ENCODE measurements at regions not wholly inside any gene's neighbourhood (a gene's known extent, or its start where the extent isn't known, plus 50 kb on each side); places are given as distances from the start of the nearest gene placed in this dataset.
"Not testable (repeated sequence)": the region's sequence is repeated elsewhere in the genome, so short reads cannot be mapped to it uniquely, and the experiment has no call there.

DNA sequence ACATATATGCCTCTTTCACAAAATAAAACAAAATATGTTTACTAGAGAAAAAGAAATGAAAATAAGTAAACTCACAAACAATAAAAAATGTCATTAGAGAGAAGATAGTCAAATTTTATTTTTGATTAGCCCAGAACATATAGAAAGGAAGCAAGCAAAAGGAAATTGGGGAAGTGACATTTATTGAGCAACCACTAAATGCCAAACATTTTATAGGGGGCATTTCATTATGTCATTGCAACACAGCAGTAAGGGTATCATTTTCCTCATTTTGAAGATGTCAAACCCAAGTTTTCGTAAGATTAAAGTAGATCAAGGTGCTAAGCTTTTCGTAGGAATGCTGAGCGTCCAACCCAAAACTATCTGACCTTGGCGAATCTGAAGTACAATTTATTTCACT is 1331.5 kb upstream of the PABPC4L start:
- ChIA-PET POLR2A (no interaction called here), CTCF (no interaction called here)
- intact Hi-C loops (cut with DNase I, micrococcal nuclease) = no loop called here
- Mint-ChIP-seq H3K27me3 (no peaks in the 10 kb centered on the region), H3K4me3 (no peak overlapping the region), H3K4me1 (no peaks in the 10 kb centered on the region), H3K9me3 (ENCODE audit: low read depth) (peaks cover 21% of the 10 kb centered on the region), H3K27ac (no peak overlapping the region), H3K36me3 (ENCODE audit: low read depth) (no peaks in the 10 kb centered on the region)
- ATAC-seq (no peak), DNase-seq (no peak)

DNA sequence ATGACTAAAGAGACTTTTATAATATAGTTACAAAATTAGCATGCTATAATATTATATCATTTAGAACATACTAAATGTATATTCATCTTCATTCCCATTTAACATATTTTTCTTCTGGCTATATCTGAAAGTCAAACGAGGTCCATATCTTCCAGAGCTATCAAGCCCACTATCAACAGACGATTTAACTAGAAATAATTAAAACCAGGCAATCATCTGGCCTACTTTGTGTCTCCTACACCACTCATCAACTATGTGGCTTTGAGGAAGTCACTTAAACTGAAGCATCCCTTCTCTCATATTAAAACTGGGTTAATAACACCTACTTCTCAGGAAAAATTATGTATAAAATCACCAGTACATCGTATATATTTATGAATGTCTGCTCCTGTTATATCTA is 1330.5 kb upstream of the PABPC4L start:
- Mint-ChIP-seq H3K4me3 (no peak overlapping the region), H3K36me3 (ENCODE audit: low read depth) (no peaks in the 10 kb centered on the region), H3K4me1 (no peaks in the 10 kb centered on the region), H3K27me3 (no peaks in the 10 kb centered on the region), H3K9me3 (ENCODE audit: low read depth) (peaks cover 20% of the 10 kb centered on the region), H3K27ac (no peak overlapping the region)
- CTCF ChIA-PET = no interaction called here
- DNase-seq (no peak), ATAC-seq (no peak)
- intact Hi-C loops (cut with DNase I, micrococcal nuclease) = no loop called here
- POLR2A ChIA-PET = no interaction called here

DNA sequence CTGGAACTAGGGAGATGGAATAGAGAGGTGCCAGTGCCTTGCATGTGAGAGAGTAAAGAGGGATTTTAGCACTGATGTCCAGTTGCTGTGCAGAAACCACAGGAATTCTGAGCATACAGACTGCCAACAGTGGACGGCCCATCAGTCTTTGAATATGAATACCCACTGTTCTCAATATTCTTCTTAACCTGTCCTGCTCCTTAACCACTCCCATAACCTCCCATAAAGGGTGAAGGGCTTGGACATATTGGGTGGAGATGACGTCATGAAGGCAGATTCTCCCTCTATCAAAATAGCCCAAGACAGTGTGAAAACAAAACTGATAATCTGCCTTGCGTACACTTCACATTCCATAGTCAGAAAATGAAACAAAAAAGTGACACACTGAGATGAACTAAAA is 1313.7 kb upstream of the PABPC4L start:
- POLR2A ChIA-PET = no interaction called here
- no peak overlapping the region for H3K27ac Mint-ChIP-seq
- no peaks in the 10 kb centered on the region for H3K36me3 Mint-ChIP-seq (ENCODE audit: low read depth)
- intact Hi-C loops (cut with DNase I, micrococcal nuclease) = no loop called here
- H3K27me3 Mint-ChIP-seq = no peaks in the 10 kb centered on the region
- DNase-seq (no peak), ATAC-seq (no peak)
- CTCF ChIA-PET = no interaction called here
- no peaks in the 10 kb centered on the region for H3K4me1 Mint-ChIP-seq
- no peak overlapping the region for H3K4me3 Mint-ChIP-seq
- peaks cover 4% of the 10 kb centered on the region for H3K9me3 Mint-ChIP-seq (ENCODE audit: low read depth)

DNA sequence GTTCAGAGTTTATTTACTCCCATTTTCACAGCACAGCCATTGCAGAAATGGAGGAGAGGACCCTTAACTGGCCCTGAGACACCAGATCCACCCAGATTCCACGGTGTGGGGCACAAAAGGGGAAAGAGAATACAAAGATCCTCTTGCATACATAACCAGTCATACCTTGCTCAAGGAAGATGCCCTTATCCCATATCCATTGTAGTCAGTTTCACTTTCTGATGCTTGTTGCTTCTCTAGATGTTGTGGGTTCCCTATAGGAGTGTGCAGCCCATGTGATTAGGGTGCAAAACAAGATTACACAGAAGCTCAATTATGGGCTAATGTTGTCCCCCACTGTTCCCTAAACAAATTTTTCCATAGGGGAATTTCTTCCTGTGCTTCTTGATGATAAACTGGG is 1309.0 kb upstream of the PABPC4L start:
- ChIA-PET POLR2A (no interaction called here), CTCF (interaction anchor here (1.4 kb wide), 1 partner anchor 10 kb away, joined by 3 read pairs; no protein-coding TSS in a partner anchor)
- DNase-seq = no peak
- H3K27ac Mint-ChIP-seq = no peak overlapping the region
- H3K27me3 Mint-ChIP-seq = no peaks in the 10 kb centered on the region
- peaks cover 3% of the 10 kb centered on the region for H3K9me3 Mint-ChIP-seq (ENCODE audit: low read depth)
- ATAC-seq = no peak
- H3K36me3 Mint-ChIP-seq (ENCODE audit: low read depth) = no peaks in the 10 kb centered on the region
- no peaks in the 10 kb centered on the region for H3K4me1 Mint-ChIP-seq
- intact Hi-C loops (cut with DNase I, micrococcal nuclease) = no loop called here
- no peak overlapping the region for H3K4me3 Mint-ChIP-seq

DNA sequence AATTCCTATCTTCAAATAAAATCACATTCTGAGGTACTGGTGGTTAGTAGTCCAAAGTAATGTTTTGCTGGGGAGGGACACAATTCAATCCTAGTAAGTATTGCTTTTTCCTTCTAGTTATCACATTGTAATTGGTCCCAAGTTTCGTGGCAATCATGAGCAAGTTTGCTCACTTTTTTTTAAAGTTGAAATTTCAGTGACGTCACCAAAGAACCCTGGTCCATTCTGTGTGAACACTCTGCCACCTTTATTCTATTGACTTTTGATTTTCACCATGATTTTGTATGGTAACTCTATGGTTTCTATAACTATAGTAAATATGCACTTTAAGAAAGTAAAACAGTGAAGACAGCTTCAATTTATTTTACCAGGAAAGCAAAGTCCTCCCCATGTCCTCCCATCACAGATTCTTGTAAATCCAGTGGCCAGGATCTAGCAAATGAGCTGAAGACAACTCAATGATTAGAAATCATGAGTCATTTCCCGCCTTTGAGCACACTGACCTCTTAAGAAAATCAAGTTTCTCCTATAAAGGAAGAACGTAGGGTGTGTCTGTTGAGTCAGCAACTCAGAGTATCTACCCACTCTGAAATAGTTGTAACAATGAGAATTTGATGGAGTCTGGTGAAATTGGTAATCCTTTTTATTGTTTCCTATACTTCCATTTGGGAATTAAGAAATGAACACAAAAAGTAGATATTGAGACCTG is 1306.6 kb upstream of the PABPC4L start:
- ChIA-PET POLR2A (no interaction called here), CTCF (no interaction called here)
- Mint-ChIP-seq H3K27me3 (no peaks in the 10 kb centered on the region), H3K9me3 (ENCODE audit: low read depth) (peaks cover 7% of the 10 kb centered on the region), H3K4me1 (no peaks in the 10 kb centered on the region), H3K27ac (no peak overlapping the region), H3K4me3 (no peak overlapping the region), H3K36me3 (ENCODE audit: low read depth) (no peaks in the 10 kb centered on the region)
- DNase-seq = no peak
- ATAC-seq = no peak
- intact Hi-C loops (cut with DNase I, micrococcal nuclease) = no loop called here

DNA sequence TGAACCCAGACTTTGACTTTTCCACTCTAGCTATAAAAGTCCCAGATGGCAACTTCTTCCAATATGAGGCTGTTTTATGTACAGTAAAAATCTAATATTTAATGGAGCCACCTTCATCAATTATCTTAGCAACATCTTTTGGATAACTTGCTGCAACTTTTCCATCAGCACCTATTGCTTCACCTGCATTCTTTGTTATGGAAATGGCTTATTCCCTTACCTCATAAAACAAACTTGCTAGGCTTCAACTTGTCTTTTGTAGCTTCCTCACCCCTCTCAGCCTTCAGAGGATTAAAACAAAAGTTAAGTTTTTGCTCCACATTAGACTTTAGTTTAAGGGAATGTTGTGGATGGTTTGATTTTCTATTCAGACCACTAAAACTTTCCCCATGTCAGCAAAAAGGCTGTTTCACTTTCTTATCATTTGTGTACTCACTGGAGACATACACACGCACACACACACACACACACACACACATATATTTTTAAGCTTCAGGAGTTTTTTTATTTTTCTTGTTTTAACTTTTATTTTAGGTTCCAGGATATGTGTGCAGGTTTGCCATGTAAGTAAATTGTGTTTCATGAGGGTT is 1296.1 kb upstream of the PABPC4L start:
- intact Hi-C loops (cut with DNase I, micrococcal nuclease) = no loop called here
- H3K4me3 Mint-ChIP-seq = no peak overlapping the region
- no peak overlapping the region for H3K27ac Mint-ChIP-seq
- ChIA-PET CTCF (no interaction called here), POLR2A (no interaction called here)
- DNase-seq (no peak), ATAC-seq (no peak)
- no peaks in the 10 kb centered on the region for H3K36me3 Mint-ChIP-seq (ENCODE audit: low read depth)
- H3K27me3 Mint-ChIP-seq = no peaks in the 10 kb centered on the region
- no peaks in the 10 kb centered on the region for H3K4me1 Mint-ChIP-seq
- H3K9me3 Mint-ChIP-seq (ENCODE audit: low read depth) = peaks cover 9% of the 10 kb centered on the region

DNA sequence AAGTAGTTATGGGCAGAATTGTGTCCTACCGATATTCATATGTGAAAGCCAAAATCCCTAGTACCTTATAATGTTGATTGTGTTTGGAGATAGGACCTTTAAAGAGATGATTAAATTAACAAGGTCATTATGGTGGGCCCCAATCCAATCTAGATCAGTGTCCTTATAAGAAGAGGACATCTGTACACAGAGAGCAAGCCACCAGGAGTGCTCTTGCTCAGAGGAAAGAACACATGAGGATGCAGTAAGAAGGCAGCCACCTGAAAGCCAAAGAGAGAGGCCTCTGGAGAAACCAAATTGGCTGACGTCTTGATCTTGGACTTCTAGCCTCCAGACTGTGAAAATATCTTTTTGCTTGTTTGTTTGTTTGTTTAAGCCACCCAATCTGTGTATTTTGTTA is 1290.8 kb upstream of the PABPC4L start:
- no peak for ATAC-seq
- intact Hi-C loops (cut with DNase I, micrococcal nuclease) = no loop called here
- Mint-ChIP-seq H3K4me1 (no peaks in the 10 kb centered on the region), H3K4me3 (no peak overlapping the region), H3K27ac (no peak overlapping the region), H3K9me3 (ENCODE audit: low read depth) (peaks cover 9% of the 10 kb centered on the region), H3K36me3 (ENCODE audit: low read depth) (no peaks in the 10 kb centered on the region), H3K27me3 (no peaks in the 10 kb centered on the region)
- ChIA-PET CTCF (no interaction called here), POLR2A (no interaction called here)
- DNase-seq = no peak

DNA sequence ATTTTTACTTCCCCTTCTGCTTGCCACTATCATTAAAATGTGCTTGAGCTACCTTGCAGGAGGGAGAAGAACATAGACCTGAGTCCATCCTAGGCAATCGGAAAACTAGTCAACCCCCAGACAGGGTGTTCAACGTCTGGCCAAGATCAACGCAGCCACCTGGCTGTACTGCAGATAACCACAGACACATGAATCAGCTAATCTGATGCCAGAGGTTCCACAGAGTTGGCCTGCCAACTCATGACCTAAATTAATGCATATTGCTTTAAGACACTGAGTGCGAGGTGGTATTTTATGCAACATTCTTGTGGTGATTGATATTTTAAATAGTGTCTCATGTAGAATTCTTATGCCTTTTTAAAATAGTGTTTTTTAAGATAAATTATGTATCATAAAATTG is 1283.8 kb upstream of the PABPC4L start:
- Mint-ChIP-seq H3K9me3 (ENCODE audit: low read depth) (peaks cover 2% of the 10 kb centered on the region), H3K27me3 (no peaks in the 10 kb centered on the region), H3K27ac (no peak overlapping the region), H3K36me3 (ENCODE audit: low read depth) (no peaks in the 10 kb centered on the region), H3K4me1 (no peaks in the 10 kb centered on the region), H3K4me3 (no peak overlapping the region)
- no peak for DNase-seq
- intact Hi-C loops (cut with DNase I, micrococcal nuclease) = no loop called here
- no peak for ATAC-seq
- ChIA-PET CTCF (interaction anchor here (0.5 kb wide), 1 partner anchor 308 kb away, joined by 3 read pairs; no protein-coding TSS in a partner anchor), POLR2A (no interaction called here)

DNA sequence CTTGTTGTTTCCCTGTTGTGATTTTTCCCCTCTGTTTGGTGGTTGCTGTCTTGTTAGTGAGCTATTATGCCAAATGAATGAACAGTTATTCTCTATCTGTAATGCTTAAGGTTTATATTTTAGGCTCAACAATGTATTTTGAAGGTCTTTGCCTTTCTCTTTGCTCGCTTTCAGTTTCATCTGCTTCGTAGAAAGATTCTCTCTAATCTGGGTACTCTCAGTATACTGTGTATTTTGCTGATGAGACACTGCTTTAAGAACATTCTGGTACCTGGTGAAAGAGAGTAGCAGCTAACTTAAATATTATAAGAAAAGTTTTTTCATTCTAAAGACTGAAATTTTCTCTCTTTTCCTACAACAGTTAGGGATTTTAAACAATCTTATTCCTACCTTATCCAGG is 1274.7 kb upstream of the PABPC4L start:
- Mint-ChIP-seq H3K36me3 (ENCODE audit: low read depth) (no peaks in the 10 kb centered on the region), H3K4me3 (no peak overlapping the region), H3K27me3 (no peaks in the 10 kb centered on the region), H3K9me3 (ENCODE audit: low read depth) (peaks cover 7% of the 10 kb centered on the region), H3K4me1 (no peaks in the 10 kb centered on the region), H3K27ac (no peak overlapping the region)
- no peak for ATAC-seq
- POLR2A ChIA-PET = no interaction called here
- CTCF ChIA-PET = no interaction called here
- intact Hi-C loops (cut with DNase I, micrococcal nuclease) = no loop called here
- no peak for DNase-seq

DNA sequence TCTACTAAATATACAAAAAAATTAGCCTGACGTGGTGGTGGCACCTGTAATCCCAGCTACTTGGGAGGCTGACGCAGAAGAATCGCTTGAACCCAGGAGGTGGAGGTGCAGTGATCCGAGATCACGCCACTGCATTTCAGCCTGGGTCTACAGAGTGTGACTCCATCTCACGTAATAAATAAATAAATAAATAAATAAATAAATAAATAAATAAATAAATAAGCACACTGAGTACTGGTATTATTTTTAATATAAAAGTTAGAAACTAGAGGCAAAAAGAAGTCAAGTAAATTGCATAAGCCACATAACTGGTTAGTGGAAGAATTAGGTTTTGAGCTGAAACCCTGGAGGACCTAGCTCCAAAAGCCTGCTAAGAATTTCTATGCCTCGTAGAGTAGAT is 1262.7 kb upstream of the PABPC4L start:
- Mint-ChIP-seq H3K27me3 (no peaks in the 10 kb centered on the region), H3K4me1 (no peaks in the 10 kb centered on the region), H3K36me3 (ENCODE audit: low read depth) (no peaks in the 10 kb centered on the region), H3K9me3 (ENCODE audit: low read depth) (peaks cover 3% of the 10 kb centered on the region), H3K4me3 (no peak overlapping the region), H3K27ac (no peak overlapping the region)
- no peak for DNase-seq
- ChIA-PET POLR2A (no interaction called here), CTCF (no interaction called here)
- no peak for ATAC-seq
- intact Hi-C loops (cut with DNase I, micrococcal nuclease) = no loop called here

DNA sequence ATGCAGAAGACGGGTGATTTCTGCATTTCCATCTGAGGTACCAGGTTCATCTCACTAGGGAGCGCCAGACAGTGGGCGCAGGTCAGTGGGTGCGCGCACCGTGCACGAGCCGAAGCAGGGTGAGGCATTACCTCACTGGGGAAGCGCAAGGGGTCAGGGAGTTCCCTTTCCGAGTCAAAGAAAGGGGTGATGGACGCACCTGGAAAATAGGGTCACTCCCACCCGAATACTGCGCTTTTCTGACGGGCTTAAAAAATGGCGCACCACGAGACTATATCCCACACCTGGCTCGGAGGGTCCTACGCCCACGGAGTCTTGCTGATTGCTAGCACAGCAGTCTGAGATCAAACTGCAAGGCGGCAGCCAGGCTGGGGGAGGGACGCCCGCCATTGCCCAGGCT is 1246.0 kb upstream of the PABPC4L start:
- intact Hi-C loops (cut with DNase I, micrococcal nuclease); ATAC-seq; H3K27ac Mint-ChIP-seq; H3K9me3 Mint-ChIP-seq (ENCODE audit: low read depth); POLR2A ChIA-PET; H3K27me3 Mint-ChIP-seq; DNase-seq; H3K4me1 Mint-ChIP-seq; H3K4me3 Mint-ChIP-seq; CTCF ChIA-PET; H3K36me3 Mint-ChIP-seq (ENCODE audit: low read depth): not testable (repeated sequence)

DNA sequence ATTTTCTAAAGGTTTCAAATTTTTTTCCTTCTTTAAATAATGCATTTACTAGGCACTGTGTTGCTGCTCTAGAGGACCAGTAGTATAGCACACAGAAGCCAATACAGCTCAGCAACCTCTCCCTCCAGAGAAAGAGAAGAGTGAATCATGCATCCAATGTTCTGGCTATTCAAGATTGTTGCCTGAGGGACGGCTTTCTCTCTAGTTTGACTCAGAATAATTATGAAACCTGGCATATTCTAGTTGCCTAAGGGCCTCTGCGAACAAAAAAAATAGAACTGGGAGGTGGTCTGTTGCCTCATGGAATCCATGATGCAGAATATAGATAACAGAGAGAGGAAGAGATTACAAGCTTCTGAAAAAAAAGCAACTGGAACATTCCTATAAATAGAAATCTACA is 1233.3 kb upstream of the PABPC4L start:
- H3K36me3 Mint-ChIP-seq (ENCODE audit: low read depth) = no peaks in the 10 kb centered on the region
- H3K27ac Mint-ChIP-seq = no peak overlapping the region
- H3K4me3 Mint-ChIP-seq = no peak overlapping the region
- no peak for DNase-seq
- intact Hi-C loops (cut with DNase I, micrococcal nuclease) = no loop called here
- no peaks in the 10 kb centered on the region for H3K27me3 Mint-ChIP-seq
- ChIA-PET POLR2A (no interaction called here), CTCF (no interaction called here)
- H3K9me3 Mint-ChIP-seq (ENCODE audit: low read depth) = peaks cover 15% of the 10 kb centered on the region
- no peak for ATAC-seq
- H3K4me1 Mint-ChIP-seq = no peaks in the 10 kb centered on the region

DNA sequence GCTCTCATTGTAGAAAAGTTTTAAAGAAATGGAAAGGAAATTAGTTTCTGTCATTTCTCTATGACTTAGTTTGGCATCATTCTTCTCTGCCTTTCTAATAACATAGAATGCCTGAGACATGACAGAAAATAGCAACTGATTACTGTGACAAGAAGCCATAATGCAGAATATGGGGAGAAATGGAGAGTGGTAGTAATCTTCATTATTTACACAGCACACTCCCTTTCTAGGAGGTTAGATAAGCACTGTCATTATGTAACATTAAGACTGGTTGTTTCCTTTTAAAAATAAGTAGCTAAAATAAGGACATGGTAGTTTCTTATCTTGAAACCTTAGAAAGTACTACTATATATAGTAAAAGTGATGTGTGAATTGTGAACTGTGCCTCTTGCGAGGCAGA is 1227.9 kb upstream of the PABPC4L start:
- intact Hi-C loops (cut with DNase I, micrococcal nuclease) = no loop called here
- ChIA-PET POLR2A (no interaction called here), CTCF (no interaction called here)
- no peak overlapping the region for H3K27ac Mint-ChIP-seq
- H3K4me3 Mint-ChIP-seq = no peak overlapping the region
- no peaks in the 10 kb centered on the region for H3K36me3 Mint-ChIP-seq (ENCODE audit: low read depth)
- ATAC-seq (no peak), DNase-seq (no peak)
- no peaks in the 10 kb centered on the region for H3K27me3 Mint-ChIP-seq
- peaks cover 5% of the 10 kb centered on the region for H3K9me3 Mint-ChIP-seq (ENCODE audit: low read depth)
- no peaks in the 10 kb centered on the region for H3K4me1 Mint-ChIP-seq

All from activated CD4-positive, alpha-beta T cell treated with anti-CD3 and anti-CD28 coated beads for 36 hours (primary cell).